GM12891 (cell line): ENCODE measurements at regions not wholly inside any gene's neighbourhood (a gene's known extent, or its start where the extent isn't known, plus 50 kb on each side); places are given as distances from the start of the nearest gene placed in this dataset.

Source experiments
- PAX5 ChIP-seq: IDR thresholded peaks from 2 replicates; pipeline ENCODE4 v1.6.1; 2011; ENCODE audit warnings: low read length, moderate library complexity, mild to moderate bottlenecking; ENCODE audit not compliant: insufficient read depth, severe bottlenecking
- POLR2A ChIP-seq: IDR thresholded peaks from 2 replicates; pipeline ENCODE4 v1.6.1; 2011; ENCODE audit warnings: low read depth, low read length, control low read depth
- POLR2AphosphoS5 ChIP-seq: IDR thresholded peaks from 2 replicates; pipeline ENCODE4 v1.6.1; 2011; ENCODE audit warnings: low read depth, low read length, control low read depth
- POU2F2 ChIP-seq: IDR thresholded peaks from 2 replicates; pipeline ENCODE4 v1.6.1; 2011; ENCODE audit warnings: low read depth, mild to moderate bottlenecking, control low read depth, low read length, moderate library complexity
- SPI1 ChIP-seq: IDR thresholded peaks from 2 replicates; pipeline ENCODE4 v1.6.1; 2011; ENCODE audit warnings: low read depth, low read length, control low read depth
- TAF1 ChIP-seq: IDR thresholded peaks from 2 replicates; pipeline ENCODE4 v1.6.1; 2011; ENCODE audit warnings: low read depth, low read length, control low read depth

DNA sequence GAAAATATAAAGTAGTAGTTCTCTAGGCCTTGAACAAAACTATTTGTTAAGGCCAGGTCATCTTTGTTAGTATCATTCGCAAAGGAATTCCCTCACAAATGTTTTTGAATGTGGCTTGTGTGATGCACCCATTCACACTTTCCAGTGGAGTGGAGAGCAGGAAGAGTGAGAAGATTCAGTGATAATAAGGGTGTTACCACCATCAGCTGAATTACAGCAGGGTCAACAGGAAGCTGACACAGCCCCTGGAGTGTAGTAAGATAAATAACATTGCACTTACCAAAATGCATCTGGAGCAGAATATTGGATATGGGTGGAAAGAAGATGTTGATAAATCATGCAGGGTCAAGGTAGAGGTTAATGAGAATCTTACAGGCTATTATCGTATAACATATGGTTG, 231.0 kb downstream of the DSC3 start:
- TF ChIP-seq TAF1 (no peak), POLR2A (no peak), POLR2AphosphoS5 (no peak), POU2F2 (no peak), SPI1 (no peak), PAX5 (no peak)
